ENCODE measurements at regions not wholly inside any gene's neighbourhood (a gene's known extent, or its start where the extent isn't known, plus 50 kb on each side); places are given as distances from the start of the nearest gene placed in this dataset.

DNA sequence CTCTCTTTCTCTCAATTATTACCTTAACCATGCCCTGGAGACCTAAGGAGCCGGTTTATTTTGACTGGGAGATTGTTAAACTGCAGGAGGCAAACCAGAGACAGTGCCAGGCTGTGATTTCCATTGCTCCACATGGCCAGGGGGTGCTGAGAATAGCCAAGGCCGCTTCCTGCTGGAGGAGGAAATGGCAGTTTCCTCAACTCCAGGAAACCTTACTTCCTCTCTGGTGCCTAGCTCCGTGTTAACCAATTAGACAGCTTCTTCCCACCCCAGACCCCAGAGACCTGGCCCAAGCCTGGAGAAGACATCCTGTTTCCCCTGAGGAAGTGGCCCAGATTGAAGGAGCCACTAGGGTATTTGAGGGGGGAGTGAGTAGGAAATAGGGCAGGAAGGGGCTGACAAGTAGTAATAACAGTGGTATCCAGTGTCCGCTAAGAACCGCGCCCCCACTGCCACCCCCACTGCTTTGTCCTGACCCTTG, 161.2 kb downstream of the PLPP3 start:
- TF ChIP-seq, protein P1, sequence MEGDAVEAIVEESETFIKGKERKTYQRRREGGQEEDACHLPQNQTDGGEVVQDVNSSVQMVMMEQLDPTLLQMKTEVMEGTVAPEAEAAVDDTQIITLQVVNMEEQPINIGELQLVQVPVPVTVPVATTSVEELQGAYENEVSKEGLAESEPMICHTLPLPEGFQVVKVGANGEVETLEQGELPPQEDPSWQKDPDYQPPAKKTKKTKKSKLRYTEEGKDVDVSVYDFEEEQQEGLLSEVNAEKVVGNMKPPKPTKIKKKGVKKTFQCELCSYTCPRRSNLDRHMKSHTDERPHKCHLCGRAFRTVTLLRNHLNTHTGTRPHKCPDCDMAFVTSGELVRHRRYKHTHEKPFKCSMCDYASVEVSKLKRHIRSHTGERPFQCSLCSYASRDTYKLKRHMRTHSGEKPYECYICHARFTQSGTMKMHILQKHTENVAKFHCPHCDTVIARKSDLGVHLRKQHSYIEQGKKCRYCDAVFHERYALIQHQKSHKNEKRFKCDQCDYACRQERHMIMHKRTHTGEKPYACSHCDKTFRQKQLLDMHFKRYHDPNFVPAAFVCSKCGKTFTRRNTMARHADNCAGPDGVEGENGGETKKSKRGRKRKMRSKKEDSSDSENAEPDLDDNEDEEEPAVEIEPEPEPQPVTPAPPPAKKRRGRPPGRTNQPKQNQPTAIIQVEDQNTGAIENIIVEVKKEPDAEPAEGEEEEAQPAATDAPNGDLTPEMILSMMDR (IDR thresholded peaks at IDR 0.05): no peak
- TF ChIP-seq EP300 (IDR thresholded peaks at IDR 0.05) (no peak), POLR2A (IDR thresholded peaks at IDR 0.05) (no peak)

All from suprapubic skin (tissue), 3 donors.